A172 (cell line): ENCODE measurements at regions not wholly inside any gene's neighbourhood (a gene's known extent, or its start where the extent isn't known, plus 50 kb on each side); places are given as distances from the start of the nearest gene placed in this dataset.
"Not testable (repeated sequence)": the region's sequence is repeated elsewhere in the genome, so short reads cannot be mapped to it uniquely, and the experiment has no call there.

Experiments
- DNase-seq: peaks from one replicate; pipeline ENCODE4 v3.0.0-alpha.2; 2015; ENCODE audit warnings: low spot score

DNA sequence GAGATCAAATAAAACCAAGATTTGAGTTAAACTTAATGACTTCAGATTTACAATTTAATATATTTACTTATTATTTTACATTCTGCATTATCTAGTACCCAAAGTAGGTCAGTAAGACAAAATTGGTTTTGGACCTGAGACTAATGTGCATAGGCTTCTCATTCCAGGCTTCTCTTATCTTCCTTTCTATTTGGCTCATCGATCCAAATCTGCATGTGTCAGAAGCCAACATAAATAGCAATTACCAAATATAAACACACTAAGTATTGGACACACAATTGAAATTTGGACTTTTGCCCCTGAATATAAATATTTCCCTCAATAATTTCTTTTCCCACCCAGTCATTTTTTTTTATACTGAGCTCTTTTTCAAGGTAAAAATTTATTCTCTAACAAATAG lies 290.6 kb upstream of the ARHGEF26 start:
- no peak for DNase-seq

- DNase-seq, result no peak
Measured at GRCh38 chr3:153835540-153835939, 285.6 kb upstream of the ARHGEF26 start.

GRCh38 chr3:153840487-153840886 lies 280.7 kb upstream of the ARHGEF26 start:
- DNase-seq, result no peak

GRCh38 chr3:153843994-153844393 lies 277.2 kb upstream of the ARHGEF26 start:
- DNase-seq, result no peak

DNA sequence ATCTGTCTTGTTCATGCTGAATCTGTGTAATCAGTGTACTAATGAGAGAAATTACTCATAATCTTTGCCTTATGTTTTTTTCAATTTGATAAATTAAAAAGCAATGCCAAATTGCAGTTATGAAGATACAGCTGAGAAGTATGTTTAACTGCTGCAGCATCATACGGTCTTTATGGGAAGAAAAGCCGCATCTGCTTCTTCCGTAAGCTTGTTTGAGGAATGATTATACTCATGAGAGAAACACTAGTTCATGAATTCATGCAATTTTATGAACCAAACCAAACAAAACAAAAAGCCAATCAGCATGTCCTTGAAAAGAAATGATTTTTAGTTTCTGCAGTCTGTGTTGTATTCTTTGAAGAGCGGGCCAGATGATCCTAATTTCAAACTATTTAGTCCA lies 275.9 kb upstream of the ARHGEF26 start:
- DNase-seq, result no peak

- no peak for DNase-seq
Measured at GRCh38 chr3:153848702-153849101, 272.5 kb upstream of the ARHGEF26 start.

GRCh38 chr3:153852355-153852754 lies 268.8 kb upstream of the ARHGEF26 start:
- no peak for DNase-seq

DNA sequence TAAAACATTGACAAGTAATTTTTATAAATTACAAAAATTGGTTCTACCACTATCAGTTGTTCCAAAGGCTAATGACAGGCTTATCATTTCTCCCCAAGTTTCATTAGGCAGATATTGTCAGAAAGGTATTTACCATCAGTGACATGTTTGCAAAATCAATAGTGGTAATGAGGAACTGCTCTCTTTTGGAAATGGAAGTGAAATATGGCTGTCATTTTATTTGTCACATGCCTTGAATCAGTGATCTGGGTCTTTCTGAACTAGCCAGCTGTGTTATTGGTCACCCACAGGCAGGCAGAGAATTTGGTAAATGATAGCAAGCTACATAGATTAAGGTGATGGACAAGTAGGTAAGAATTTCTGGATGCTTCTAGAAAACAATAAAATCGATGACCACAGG lies 268.0 kb upstream of the ARHGEF26 start:
- no peak for DNase-seq

DNA sequence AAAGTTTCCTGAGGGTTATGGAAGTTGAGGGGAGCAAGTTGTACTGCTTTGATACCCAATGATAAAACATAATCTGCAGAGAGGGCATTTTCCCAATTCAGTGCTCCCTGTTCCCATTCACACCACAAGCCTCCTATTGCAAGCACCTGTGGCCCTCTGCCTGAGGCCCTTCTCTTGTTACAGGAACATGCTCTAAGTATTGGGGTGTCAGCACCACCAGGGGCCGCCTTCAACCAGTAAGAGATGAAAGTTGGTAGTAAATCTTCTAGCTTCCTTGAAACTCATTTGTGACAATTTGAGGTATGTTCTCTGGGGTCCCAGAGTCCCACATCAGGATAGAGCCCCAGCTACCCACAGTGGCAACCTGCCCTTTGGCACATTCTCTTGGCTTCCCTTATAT lies 265.4 kb upstream of the ARHGEF26 start:
- DNase-seq, result no peak

GRCh38 chr3:153856932-153857331 lies 264.3 kb upstream of the ARHGEF26 start:
- peak; percentile 40 for DNase-seq

GRCh38 chr3:153864793-153865192 lies 256.4 kb upstream of the ARHGEF26 start:
- DNase-seq, result no peak

DNA sequence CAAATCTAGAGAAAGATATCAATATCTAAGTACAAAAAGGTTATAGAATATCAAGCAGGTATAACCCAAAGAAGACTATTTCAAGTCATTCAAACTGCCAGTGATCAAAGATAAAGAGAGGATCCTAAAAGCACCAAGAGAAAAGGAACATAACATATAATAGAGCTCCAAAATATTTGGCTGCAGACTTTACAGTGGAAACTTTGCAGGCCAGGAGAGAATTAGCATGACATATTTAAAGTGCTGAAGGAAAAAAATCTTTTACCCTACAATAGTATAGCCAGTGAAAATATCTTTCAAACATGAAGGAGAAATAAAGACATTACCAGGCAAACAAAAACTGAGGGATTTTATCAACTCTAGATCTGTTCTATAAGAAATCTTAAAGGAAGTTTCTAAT lies 254.3 kb upstream of the ARHGEF26 start:
- no peak for DNase-seq

GRCh38 chr3:153874348-153874747 lies 246.8 kb upstream of the ARHGEF26 start:
- not testable (repeated sequence) for DNase-seq

DNA sequence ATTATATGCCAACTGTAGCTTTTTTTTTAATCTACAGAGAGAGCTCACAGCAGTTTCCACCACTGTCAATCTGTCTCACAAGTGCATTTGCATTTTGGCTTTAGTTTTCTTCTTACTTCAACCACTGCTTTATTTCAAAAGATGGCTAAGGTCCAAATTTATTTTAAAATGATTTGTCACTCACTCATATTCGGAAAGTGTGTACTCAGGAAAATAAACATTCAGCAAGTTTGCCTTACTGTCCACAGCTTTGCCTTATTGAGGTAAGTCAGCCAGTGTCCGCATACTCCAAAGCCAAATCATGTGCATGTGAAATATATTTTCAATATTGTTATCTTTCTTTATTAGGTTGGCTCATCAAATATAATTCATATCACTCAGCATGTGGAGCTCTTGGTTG lies 240.7 kb upstream of the ARHGEF26 start:
- no peak for DNase-seq

DNA sequence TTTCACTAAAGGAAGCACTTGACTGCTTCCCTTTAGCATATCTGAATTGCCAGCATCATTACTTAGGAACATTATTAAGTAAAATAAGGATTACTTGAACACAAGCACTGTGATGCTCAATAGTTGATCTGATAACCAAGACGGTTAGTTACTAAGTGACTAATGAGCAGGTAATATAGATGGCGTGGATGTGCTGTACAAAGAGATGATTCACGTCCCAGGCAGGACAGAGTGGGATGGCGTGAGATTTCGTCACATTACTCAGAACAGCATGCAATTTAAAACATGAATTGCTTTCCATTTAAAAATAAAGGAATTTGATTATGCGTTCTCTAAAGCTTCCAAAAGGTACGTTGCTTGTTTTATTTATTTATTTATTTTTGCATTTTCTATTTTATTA lies 240.0 kb upstream of the ARHGEF26 start:
- no peak for DNase-seq

- DNase-seq, result no peak
Measured at GRCh38 chr3:153885359-153885758, 235.8 kb upstream of the ARHGEF26 start.

GRCh38 chr3:153889905-153890334 lies 231.3 kb upstream of the ARHGEF26 start:
- DNase-seq, result no peak

DNA sequence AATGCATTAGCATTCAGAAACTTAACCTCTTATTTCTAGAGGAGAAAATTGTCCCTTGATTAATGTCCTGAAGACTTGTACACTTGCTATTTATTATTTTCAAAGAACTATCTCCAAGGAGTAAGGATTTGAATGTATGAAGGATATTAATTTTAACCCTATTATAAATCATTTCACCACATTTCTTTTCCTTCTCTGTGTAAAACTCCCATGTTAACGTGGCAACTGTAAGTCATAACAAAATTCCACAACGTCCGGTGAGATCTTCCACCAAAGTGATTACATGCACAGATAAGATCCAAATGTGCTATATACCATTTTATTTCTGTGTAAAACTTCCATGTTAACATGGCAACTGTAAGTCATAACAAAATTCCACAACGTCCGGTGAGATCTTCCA lies 229.1 kb upstream of the ARHGEF26 start:
- no peak for DNase-seq

DNA sequence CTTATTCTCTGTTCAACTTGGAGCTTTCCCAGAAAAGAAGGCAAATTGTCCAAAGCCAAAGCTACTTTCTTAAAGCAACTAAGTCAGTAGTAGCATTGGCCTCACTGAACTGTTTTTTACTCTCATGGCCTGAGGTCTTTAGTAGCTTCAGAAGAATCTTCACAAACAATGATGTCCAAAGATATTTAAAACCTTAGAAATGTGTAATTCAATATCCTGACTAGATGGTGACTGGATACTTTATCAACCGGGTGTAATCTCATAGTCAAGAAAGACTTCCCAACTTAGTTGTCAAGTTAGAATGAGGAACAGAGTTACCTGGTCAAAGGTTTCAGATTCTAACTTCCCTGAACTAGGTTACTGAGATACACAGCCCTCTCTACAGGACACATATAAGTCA lies 226.3 kb upstream of the ARHGEF26 start:
- no peak for DNase-seq

DNA sequence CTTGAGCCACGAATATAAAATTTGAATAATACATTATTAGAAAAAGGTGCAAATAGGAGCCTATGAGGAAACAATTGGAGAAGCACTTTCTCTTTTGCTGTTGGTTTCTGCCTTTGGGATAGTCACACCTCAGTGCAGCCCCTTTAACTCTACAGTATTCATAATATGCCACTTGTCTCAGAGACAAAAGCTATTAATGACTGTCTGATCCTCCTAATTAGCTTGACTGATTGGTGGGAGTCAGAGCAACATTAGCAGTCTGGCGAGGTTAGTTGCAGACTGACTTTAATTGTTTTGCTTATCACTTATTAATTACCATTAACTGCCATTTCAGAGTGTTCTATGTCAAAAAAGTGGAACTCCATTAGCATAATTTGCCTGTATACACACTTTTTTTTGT lies 225.0 kb upstream of the ARHGEF26 start:
- DNase-seq, result no peak

DNA sequence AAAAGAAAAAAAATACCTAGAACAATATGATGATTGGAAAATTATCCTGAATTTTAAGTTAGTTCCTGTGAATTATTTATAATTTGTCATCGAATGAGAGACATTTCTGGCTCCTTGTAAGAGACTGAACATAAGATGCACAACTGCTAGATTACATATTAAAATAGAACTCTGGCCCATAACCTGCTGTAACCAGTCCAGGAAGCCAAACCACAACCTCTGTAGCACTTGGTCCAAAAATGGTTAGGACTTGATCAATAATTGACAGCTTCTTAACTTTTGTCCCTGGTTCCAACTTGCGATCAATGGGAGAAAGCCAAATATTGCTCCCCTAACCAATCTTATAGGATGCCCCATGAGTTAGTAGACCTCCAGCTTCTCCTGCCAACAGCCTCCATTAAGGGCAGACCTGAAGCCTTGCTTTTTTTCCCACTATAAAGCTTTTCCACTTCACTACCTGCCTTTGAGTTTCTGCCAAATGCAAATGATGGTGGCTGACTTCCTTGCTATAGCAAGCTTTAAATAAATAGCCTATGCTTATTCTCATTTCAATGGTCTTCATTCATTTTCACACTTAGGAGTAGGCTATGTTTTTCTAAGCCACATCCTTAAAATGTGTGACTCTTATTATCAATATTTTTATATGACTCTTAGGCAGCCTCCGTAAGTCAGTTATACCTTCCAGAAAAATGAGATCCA lies 224.0 kb upstream of the ARHGEF26 start:
- no peak for DNase-seq

- no peak for DNase-seq
Measured at GRCh38 chr3:153897842-153898241, 223.3 kb upstream of the ARHGEF26 start.

GRCh38 chr3:153901152-153901551 lies 220.0 kb upstream of the ARHGEF26 start:
- peak; percentile 21 for DNase-seq

DNA sequence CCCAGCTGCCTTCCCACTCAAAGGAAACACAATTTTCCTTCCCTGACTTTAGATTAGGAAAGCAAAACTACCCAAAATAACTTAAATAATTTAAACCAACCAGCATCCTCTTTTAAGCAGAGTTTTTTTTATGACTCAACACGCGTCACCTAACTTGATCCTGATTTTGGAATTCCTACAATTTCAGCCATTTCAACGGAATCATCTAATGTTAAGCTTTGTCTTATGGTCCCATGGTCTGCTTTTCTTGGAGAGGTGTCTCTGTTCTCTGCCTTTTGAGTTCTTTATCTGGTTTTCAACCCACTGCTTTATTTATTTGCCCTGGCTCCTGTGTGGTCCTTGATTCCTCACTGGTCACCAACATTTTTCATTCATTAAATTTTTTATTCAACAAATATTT lies 219.2 kb upstream of the ARHGEF26 start:
- DNase-seq, result peak; percentile 43
